ENCODE measurements at regions not wholly inside any gene's neighbourhood (a gene's known extent, or its start where the extent isn't known, plus 50 kb on each side); places are given as distances from the start of the nearest gene placed in this dataset.

- TF ChIP-seq CTCF (conservative IDR thresholded peaks at IDR 0.05; ENCODE audit: low read depth, low read length) = no peak
- TF ChIP-seq EZH2 (IDR thresholded peaks at IDR 0.05; ENCODE audit: low read length, unreplicated experiment) = no peak
- TF ChIP-seq EZH2phosphoT487 (IDR thresholded peaks at IDR 0.05; ENCODE audit: borderline replicate concordance, low read length) = no peak
These were observed 200.4 kb upstream of the FAR2 start for GRCh38 chr12:28948685-28949084.

All from PC-3 (cell line).